ENCODE measurements at regions not wholly inside any gene's neighbourhood (a gene's known extent, or its start where the extent isn't known, plus 50 kb on each side); places are given as distances from the start of the nearest gene placed in this dataset.

DNA sequence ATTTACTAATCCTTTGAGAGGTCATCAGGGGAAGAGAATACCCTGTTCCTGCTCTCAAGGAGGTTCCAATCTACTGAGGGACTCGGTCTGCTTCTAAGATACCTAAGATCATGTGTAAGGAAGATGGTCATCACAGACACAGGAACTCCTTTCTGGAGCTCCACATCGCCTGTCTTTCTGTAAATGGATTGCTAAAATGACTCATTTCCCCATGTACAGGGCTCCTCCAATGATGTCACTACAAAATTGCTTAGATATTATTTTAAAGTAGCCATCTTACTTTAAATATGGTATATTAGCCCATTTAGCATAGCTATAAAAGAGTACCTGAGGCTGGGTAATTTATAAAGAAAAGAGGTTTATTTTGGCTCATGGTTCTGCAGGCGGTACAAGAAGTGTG is 206.1 kb upstream of the PROK2 start:
- no peak overlapping the region for H2AFZ ChIP-seq
- H3K79me2 ChIP-seq (ENCODE audit: low read depth) = no peaks in the 10 kb centered on the region
- H3K4me1 ChIP-seq (replicated peaks; ENCODE audit: insufficient read depth) = no peaks in the 10 kb centered on the region
- CTCF ChIA-PET = no interaction called here
- POLR2A ChIA-PET (ENCODE audit: unreplicated experiment) = no interaction called here
- no peak overlapping the region for H3K27ac ChIP-seq
- H3K27me3 ChIP-seq (ENCODE audit: insufficient read depth, low read depth) = no peaks in the 10 kb centered on the region
- no peaks in the 10 kb centered on the region for H3K36me3 ChIP-seq (ENCODE audit: low read depth)
- no peaks in the 10 kb centered on the region for H3K9me3 ChIP-seq (ENCODE audit: insufficient read depth, low read depth)
- H4K20me1 ChIP-seq (ENCODE audit: insufficient read depth) = no peaks in the 10 kb centered on the region
- no peaks in the 10 kb centered on the region for H3F3A ChIP-seq (ENCODE audit: insufficient read depth, low read depth)
- TF ChIP-seq, protein P1, sequence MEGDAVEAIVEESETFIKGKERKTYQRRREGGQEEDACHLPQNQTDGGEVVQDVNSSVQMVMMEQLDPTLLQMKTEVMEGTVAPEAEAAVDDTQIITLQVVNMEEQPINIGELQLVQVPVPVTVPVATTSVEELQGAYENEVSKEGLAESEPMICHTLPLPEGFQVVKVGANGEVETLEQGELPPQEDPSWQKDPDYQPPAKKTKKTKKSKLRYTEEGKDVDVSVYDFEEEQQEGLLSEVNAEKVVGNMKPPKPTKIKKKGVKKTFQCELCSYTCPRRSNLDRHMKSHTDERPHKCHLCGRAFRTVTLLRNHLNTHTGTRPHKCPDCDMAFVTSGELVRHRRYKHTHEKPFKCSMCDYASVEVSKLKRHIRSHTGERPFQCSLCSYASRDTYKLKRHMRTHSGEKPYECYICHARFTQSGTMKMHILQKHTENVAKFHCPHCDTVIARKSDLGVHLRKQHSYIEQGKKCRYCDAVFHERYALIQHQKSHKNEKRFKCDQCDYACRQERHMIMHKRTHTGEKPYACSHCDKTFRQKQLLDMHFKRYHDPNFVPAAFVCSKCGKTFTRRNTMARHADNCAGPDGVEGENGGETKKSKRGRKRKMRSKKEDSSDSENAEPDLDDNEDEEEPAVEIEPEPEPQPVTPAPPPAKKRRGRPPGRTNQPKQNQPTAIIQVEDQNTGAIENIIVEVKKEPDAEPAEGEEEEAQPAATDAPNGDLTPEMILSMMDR (conservative IDR thresholded peaks at IDR 0.05) = no peak
- TF ChIP-seq EZH2 (IDR thresholded peaks at IDR 0.05; ENCODE audit: low read depth) = no peak
- intact Hi-C loops (cut with micrococcal nuclease; ENCODE audit: unreplicated experiment) = no loop called here
- no peak overlapping the region for H3K4me2 ChIP-seq
- BruUV-seq (replicated peaks) = no TSS peak
- no peak overlapping the region for H3K4me3 ChIP-seq
- no peak for DNase-seq
- H3K9me2 ChIP-seq (ENCODE audit: insufficient read depth) = no peaks in the 10 kb centered on the region

DNA sequence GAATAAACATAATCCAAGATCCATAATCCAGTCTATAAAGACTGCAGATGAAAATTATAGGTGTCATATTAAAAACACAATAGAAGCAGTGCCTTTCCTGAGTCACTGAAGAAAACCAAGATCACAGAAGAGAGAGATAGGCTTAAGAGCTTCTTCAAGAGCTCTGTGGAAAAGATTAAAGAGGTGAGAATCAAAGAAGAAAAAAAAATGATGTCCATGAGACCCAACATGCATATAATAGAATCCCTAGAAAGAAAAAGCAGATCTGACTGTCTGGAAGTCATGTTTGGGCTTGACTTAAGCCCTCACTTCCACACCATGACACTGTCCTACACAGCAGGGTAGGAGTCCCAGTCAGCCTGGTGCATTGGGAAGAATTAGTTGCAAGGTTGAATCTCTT is 205.6 kb upstream of the PROK2 start:
- POLR2A ChIA-PET (ENCODE audit: unreplicated experiment) = no interaction called here
- no peaks in the 10 kb centered on the region for H3K36me3 ChIP-seq (ENCODE audit: low read depth)

DNA sequence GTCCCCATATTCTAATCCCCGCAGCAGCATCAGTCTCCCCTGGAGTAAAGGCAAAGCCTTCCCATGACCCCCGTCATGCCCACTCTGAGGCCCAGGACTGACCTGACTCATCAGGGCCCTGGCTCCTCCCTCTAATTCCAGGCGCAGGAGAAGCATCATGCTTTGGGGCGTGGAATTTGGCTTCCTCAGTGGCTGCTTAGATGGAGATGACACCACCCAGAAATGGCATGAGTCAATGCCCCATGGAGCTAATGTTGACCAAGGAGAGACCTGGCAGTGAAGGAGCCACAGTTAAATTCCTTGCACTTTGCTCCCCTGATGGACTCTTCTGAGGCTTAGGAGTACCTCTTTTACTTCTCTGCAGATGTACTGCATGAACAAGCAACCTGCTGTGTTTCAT is 204.2 kb upstream of the PROK2 start:
- Histone ChIP-seq H3K36me3 (ENCODE audit: low read depth) (no peaks in the 10 kb centered on the region), H3F3A (ENCODE audit: insufficient read depth, low read depth) (no peaks in the 10 kb centered on the region), H3K9me3 (ENCODE audit: insufficient read depth, low read depth) (no peaks in the 10 kb centered on the region), H3K4me1 (replicated peaks; ENCODE audit: insufficient read depth) (no peaks in the 10 kb centered on the region), H3K27ac (no peak overlapping the region), H3K27me3 (ENCODE audit: insufficient read depth, low read depth) (no peaks in the 10 kb centered on the region), H3K79me2 (ENCODE audit: low read depth) (no peaks in the 10 kb centered on the region), H3K4me2 (no peak overlapping the region), H3K4me3 (no peak overlapping the region), H4K20me1 (ENCODE audit: insufficient read depth) (no peaks in the 10 kb centered on the region), H2AFZ (no peak overlapping the region), H3K9me2 (ENCODE audit: insufficient read depth) (no peaks in the 10 kb centered on the region)
- no peak for DNase-seq
- CTCF ChIA-PET = no interaction called here
- TF ChIP-seq EZH2 (IDR thresholded peaks at IDR 0.05; ENCODE audit: low read depth) = no peak
- TF ChIP-seq, protein P1 (conservative IDR thresholded peaks at IDR 0.05) = no peak
- intact Hi-C loops (cut with micrococcal nuclease; ENCODE audit: unreplicated experiment) = no loop called here
- BruUV-seq (replicated peaks) = no TSS peak
- POLR2A ChIA-PET (ENCODE audit: unreplicated experiment) = no interaction called here

More for the DNA sequence above, 205.6 kb upstream of the PROK2 start:
- CTCF ChIA-PET = no interaction called here
- no peak for TF ChIP-seq EZH2 (IDR thresholded peaks at IDR 0.05; ENCODE audit: low read depth)
- TF ChIP-seq, protein P1 (conservative IDR thresholded peaks at IDR 0.05) = no peak
- no peak for DNase-seq
- intact Hi-C loops (cut with micrococcal nuclease; ENCODE audit: unreplicated experiment) = no loop called here
- Histone ChIP-seq H3K79me2 (ENCODE audit: low read depth) (no peaks in the 10 kb centered on the region), H4K20me1 (ENCODE audit: insufficient read depth) (no peaks in the 10 kb centered on the region), H3K27ac (no peak overlapping the region), H3K27me3 (ENCODE audit: insufficient read depth, low read depth) (no peaks in the 10 kb centered on the region), H3K4me1 (replicated peaks; ENCODE audit: insufficient read depth) (no peaks in the 10 kb centered on the region), H3K4me3 (no peak overlapping the region), H3F3A (ENCODE audit: insufficient read depth, low read depth) (no peaks in the 10 kb centered on the region), H3K9me3 (ENCODE audit: insufficient read depth, low read depth) (no peaks in the 10 kb centered on the region), H3K9me2 (ENCODE audit: insufficient read depth) (no peaks in the 10 kb centered on the region), H3K4me2 (no peak overlapping the region), H2AFZ (no peak overlapping the region)
- BruUV-seq (replicated peaks) = no TSS peak
